ENCODE measurements at regions not wholly inside any gene's neighbourhood (a gene's known extent, or its start where the extent isn't known, plus 50 kb on each side); places are given as distances from the start of the nearest gene placed in this dataset.

GRCh38 chr3:59118928-59119327 is 69.1 kb upstream of the CFAP20DC start:
- TF ChIP-seq CTCF (IDR thresholded peaks at IDR 0.05; ENCODE audit: insufficient read depth, low read length), result no peak
- TF ChIP-seq GABPA (IDR thresholded peaks at IDR 0.05; ENCODE audit: low read depth), result no peak
- no peak for TF ChIP-seq SPI1 (IDR thresholded peaks at IDR 0.05; ENCODE audit: borderline replicate concordance, low read depth)
- no peak for TF ChIP-seq POLR2AphosphoS5 (IDR thresholded peaks at IDR 0.05; ENCODE audit: low read depth)
- TF ChIP-seq REST (IDR thresholded peaks at IDR 0.05; ENCODE audit: insufficient replicate concordance, low read depth), result no peak

All from HL-60 (cell line).